GM10266 (cell line): ENCODE measurements at regions not wholly inside any gene's neighbourhood (a gene's known extent, or its start where the extent isn't known, plus 50 kb on each side); places are given as distances from the start of the nearest gene placed in this dataset.

ENCODE experiments used
- DNase-seq: peaks from one replicate; pipeline ENCODE4 v3.0.0; 2012; ENCODE audit errors: extremely low spot score
- TF ChIP-seq, protein P1 (sequence below): IDR thresholded peaks from 2 replicates; pipeline ENCODE4 v1.5.1; 2012; ENCODE audit warnings: mild to moderate bottlenecking, low read depth; ENCODE audit not compliant: control insufficient read depth, insufficient read depth; ENCODE audit errors: missing control alignments

DNA sequence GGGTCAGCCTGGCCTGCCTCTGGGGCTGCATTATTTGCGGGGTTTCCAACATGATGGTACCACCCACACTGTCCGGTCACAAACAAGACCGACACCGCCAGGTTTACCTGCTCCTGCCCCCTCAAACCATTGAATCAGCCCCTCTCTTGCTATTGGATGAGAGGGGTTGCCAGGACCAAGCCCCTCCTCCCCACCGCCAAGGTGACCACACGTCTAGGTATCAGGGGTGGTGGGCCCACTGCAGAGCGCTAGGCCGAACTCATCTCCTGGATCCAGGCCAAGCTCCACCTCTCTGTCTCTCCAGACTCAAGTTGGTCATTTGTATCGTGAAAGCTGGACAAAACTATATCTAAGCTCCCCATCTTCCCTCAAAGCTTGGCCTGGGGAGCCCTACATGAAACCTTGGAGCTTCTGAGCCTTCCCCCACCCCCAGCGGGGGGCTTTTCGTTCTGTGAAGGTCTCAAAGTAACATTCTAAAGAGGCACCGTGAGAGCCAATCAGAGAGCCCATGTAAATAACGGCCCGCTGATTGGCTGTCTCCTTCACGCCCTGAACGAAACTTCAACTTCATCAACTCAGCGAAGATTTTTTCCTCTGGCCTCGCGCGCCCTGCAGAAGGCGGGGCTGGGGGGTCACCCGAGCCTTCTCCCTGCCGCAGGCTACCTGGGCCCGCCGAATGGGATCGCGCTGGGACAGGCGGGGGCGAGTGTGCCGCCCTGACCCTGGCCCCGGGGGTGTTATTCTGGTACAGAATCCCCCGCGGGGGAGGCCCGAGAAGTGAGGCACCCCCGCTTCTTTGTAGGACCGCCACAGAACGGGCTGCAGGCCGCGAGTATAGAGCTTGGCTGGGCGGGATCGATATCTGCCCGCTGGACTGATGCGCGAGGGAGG, 49.6 kb upstream of the PSD2 start:
- TF ChIP-seq, protein P1, sequence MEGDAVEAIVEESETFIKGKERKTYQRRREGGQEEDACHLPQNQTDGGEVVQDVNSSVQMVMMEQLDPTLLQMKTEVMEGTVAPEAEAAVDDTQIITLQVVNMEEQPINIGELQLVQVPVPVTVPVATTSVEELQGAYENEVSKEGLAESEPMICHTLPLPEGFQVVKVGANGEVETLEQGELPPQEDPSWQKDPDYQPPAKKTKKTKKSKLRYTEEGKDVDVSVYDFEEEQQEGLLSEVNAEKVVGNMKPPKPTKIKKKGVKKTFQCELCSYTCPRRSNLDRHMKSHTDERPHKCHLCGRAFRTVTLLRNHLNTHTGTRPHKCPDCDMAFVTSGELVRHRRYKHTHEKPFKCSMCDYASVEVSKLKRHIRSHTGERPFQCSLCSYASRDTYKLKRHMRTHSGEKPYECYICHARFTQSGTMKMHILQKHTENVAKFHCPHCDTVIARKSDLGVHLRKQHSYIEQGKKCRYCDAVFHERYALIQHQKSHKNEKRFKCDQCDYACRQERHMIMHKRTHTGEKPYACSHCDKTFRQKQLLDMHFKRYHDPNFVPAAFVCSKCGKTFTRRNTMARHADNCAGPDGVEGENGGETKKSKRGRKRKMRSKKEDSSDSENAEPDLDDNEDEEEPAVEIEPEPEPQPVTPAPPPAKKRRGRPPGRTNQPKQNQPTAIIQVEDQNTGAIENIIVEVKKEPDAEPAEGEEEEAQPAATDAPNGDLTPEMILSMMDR, result no peak
- peak; percentile 73 for DNase-seq
